Transverse colon (tissue), 4 donors: ENCODE measurements at regions not wholly inside any gene's neighbourhood (a gene's known extent, or its start where the extent isn't known, plus 50 kb on each side); places are given as distances from the start of the nearest gene placed in this dataset.

Experiments
- DNase-seq: peaks from one replicate; pipeline ENCODE4 v3.0.0-alpha.2; 2019
- H3K27ac ChIP-seq, 4 donors: fragments of 200-600 bp; sonication (generic); 2 replicates each; pipeline ENCODE4 v1.5.1; 2016 to 2018; ENCODE audit warnings: inconsistent platforms in 4 of 4
- H3K27me3 ChIP-seq: fragments of 200-600 bp; sonication (generic); 2 replicates; pipeline ENCODE4 v1.5.1; 2017; ENCODE audit warnings: inconsistent platforms
- H3K36me3 ChIP-seq, 4 donors: fragments of 200-600 bp; sonication (generic); 2 replicates each; pipeline ENCODE4 v1.5.1; 2017 to 2019; ENCODE audit warnings: inconsistent platforms in 4 of 4
- H3K4me1 ChIP-seq, 4 donors: fragments of 200-600 bp; sonication (generic); 2 replicates each; pipeline ENCODE4 v1.5.1; 2017 to 2020; ENCODE audit warnings: inconsistent platforms in 4 of 4
- H3K4me3 ChIP-seq, 4 donors: fragments of 200-600 bp; sonication (generic); 1 replicate in 1 of 4; 2 replicates in 3 of 4; pipeline versions ENCODE4 v1.5.1 to v1.6.1; 2017 to 2019; ENCODE audit warnings: inconsistent platforms in 4 of 4
- H3K9me3 ChIP-seq, 2 donors: fragments of 200-600 bp; sonication (generic); 2 replicates each; pipeline ENCODE4 v1.5.1; 2017 to 2019; ENCODE audit warnings: inconsistent platforms in 2 of 2
- EP300 ChIP-seq: sonication (generic); formaldehyde crosslinking; IDR thresholded peaks from one replicate; pipeline ENCODE4 v1.6.1; 2017; ENCODE audit warnings: antibody characterized with exemption, low read depth
- POLR2A ChIP-seq: fragments of 450-650 bp; IDR thresholded peaks from one replicate; pipeline ENCODE4 v1.6.1; 2016; ENCODE audit warnings: antibody characterized with exemption, mild to moderate bottlenecking, moderate library complexity
- POLR2AphosphoS5 ChIP-seq, 3 donors: sonication (generic); formaldehyde crosslinking; IDR thresholded peaks; one replicate each; pipeline ENCODE4 v1.6.1; 2016; ENCODE audit warnings: antibody characterized with exemption in 3 of 3
- WGBS, 2 donors: methylation state at CpG; one replicate each; pipeline ENCODE4 v1.1.5; 2018; ENCODE audit warnings: low coverage in 1 of 2; 5-methylcytosine and 5-hydroxymethylcytosine counted together
- in situ Hi-C, 4 donors: fragments of 200-750 bp; cut with MboI; loops; one replicate each; pipeline versions ENCODE4 v1.15.0 to v1.15.1; 2017; ENCODE audit warnings: low sequenced_read_pairs in 3 of 4, low pct_ligation_motif_present in 1 of 4, low pct_unique_long_range_greater_than_20kb in 1 of 4
- intact Hi-C: fragments of 100-400 bp; cut with DNase I; formaldehyde crosslinking; loops from one replicate; pipeline ENCODE4 v1.15.1; 2023; ENCODE audit warnings: low total_unique reads
- TF ChIP-seq, protein P1 (sequence below), 5 experiments: fragments of 200-600 bp in 3 of 5; fragments of 450-650 bp in 2 of 5; sonication (generic) in 3 of 5; IDR thresholded peaks; 1 replicate in 2 of 5; 2 replicates in 3 of 5; pipeline ENCODE4 v1.5.1; 2016 to 2017; ENCODE audit warnings: antibody characterized with exemption in 5 of 5, inconsistent platforms in 3 of 5, mild to moderate bottlenecking in 2 of 5, moderate library complexity in 1 of 5

DNA sequence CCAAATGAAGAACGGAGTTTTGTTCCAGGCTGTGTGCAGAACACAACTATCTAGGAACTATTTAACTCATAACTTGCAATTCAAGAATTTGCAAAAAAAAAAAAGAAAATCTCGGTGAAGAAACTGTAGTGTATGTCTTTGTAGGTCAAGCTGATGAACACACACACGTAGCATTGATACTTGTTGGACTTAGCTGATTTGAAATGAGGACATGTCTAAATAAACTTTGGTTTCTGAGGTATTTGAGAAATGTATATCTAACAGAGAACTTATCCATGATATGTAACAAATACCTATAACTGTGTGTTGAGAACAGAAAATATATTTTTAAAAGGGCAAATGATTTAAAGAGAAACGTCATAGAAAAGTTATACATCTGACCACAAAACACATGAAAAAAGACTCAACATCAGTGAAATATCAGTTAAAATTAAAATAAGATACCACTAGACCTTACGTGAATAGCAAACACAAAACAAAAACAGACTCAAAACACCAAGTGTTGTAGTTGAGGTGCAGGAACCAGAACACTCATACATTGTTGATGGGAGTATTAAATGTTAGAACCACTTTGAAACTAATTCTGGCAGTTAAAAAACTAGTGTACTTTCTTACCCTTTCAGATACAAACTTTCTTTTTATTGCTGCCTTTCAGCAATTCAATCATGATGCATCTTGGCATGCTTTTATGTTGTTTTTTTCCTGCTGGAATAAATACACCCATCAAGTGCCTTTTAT, 1535.8 kb upstream of the PCDH10 start:
- H3K4me1 ChIP-seq: no peaks in the 10 kb centered on the region
- no peak overlapping the region for H3K4me3 ChIP-seq
- no peaks in the 10 kb centered on the region for H3K27me3 ChIP-seq
- no peaks in the 10 kb centered on the region for H3K9me3 ChIP-seq
- TF ChIP-seq POLR2AphosphoS5 (IDR thresholded peaks at IDR 0.05): no peak
- TF ChIP-seq, protein P1, sequence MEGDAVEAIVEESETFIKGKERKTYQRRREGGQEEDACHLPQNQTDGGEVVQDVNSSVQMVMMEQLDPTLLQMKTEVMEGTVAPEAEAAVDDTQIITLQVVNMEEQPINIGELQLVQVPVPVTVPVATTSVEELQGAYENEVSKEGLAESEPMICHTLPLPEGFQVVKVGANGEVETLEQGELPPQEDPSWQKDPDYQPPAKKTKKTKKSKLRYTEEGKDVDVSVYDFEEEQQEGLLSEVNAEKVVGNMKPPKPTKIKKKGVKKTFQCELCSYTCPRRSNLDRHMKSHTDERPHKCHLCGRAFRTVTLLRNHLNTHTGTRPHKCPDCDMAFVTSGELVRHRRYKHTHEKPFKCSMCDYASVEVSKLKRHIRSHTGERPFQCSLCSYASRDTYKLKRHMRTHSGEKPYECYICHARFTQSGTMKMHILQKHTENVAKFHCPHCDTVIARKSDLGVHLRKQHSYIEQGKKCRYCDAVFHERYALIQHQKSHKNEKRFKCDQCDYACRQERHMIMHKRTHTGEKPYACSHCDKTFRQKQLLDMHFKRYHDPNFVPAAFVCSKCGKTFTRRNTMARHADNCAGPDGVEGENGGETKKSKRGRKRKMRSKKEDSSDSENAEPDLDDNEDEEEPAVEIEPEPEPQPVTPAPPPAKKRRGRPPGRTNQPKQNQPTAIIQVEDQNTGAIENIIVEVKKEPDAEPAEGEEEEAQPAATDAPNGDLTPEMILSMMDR (IDR thresholded peaks at IDR 0.05): no peak
- TF ChIP-seq POLR2A: no peak
- TF ChIP-seq EP300: no peak
- DNase-seq: no peak
- 67 to 77% methylated on average over 5 of the region's 5 CpGs for WGBS, 2 donors
- H3K27ac ChIP-seq: no peak overlapping the region
- in situ Hi-C loops (no loop called here), intact Hi-C loops (no loop called here)
- no peaks in the 10 kb centered on the region for H3K36me3 ChIP-seq

DNA sequence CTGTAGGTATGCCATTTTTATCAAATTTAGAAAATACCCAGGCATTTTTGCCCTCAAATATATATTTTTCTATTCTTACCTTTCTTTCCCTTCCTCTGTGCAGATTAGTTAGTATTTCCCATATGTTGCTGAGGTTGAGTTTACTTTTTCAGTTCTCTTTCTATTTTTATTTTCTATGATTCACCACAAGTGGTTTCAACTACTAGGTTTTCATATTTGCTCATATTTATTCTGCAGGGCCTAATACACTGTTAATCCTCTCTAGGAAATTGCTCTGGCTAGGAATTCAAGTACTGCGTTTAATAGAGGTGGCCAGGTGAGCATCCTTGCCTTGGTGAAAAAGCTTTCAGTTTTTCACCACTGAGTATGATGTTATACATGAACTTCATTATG, 1535.3 kb upstream of the PCDH10 start:
- 75 to 85% methylated on average over 1 of the region's 1 CpG for WGBS, 2 donors

DNA sequence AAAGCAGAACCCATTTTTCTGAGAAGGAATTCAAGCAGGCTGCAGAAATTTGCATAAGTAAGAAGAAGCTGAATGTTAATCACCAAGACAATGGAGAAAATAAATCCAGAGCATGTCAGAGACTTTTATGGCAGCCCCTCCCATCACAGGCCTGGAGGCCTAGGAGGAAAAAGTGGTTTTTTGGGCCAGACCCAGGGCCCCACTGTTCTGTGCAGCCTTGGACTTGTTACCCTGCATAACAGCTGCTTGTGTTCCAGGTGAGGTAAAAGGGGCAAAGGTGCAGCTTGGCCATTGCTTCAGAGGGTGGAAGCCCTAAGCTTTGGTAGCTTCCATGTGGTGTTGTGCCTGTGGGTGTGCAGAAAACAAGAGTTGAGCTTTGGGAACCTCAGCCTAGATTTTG, 1516.2 kb upstream of the PCDH10 start:
- TF ChIP-seq POLR2A (no peak), POLR2AphosphoS5 (IDR thresholded peaks at IDR 0.05) (no peak), EP300 (no peak)
- TF ChIP-seq, protein P1 (IDR thresholded peaks at IDR 0.05): no peak
- in situ Hi-C loops (no loop called here), intact Hi-C loops (no loop called here)

More for the DNA sequence above, 1535.3 kb upstream of the PCDH10 start:
- Histone ChIP-seq H3K27me3 (no peaks in the 10 kb centered on the region), H3K36me3 (no peaks in the 10 kb centered on the region), H3K9me3 (no peaks in the 10 kb centered on the region), H3K4me3 (no peak overlapping the region), H3K4me1 (no peaks in the 10 kb centered on the region), H3K27ac (no peak overlapping the region)
- TF ChIP-seq, protein P1 (IDR thresholded peaks at IDR 0.05): no peak
- TF ChIP-seq EP300 (no peak), POLR2AphosphoS5 (IDR thresholded peaks at IDR 0.05) (no peak), POLR2A (no peak)
- in situ Hi-C loops (no loop called here), intact Hi-C loops (no loop called here)
- DNase-seq: no peak

GRCh38 chr4:131635191-131635590, 1513.9 kb upstream of the PCDH10 start:
- Histone ChIP-seq H3K36me3 (no peaks in the 10 kb centered on the region), H3K27me3 (no peaks in the 10 kb centered on the region), H3K27ac (no peak overlapping the region), H3K4me3 (no peak overlapping the region), H3K9me3 (no peaks in the 10 kb centered on the region), H3K4me1 (no peaks in the 10 kb centered on the region)
- TF ChIP-seq POLR2AphosphoS5 (IDR thresholded peaks at IDR 0.05) (no peak), EP300 (no peak), POLR2A (no peak)
- TF ChIP-seq, protein P1 (IDR thresholded peaks at IDR 0.05): no peak
- DNase-seq: no peak
- in situ Hi-C loops (no loop called here), intact Hi-C loops (no loop called here)

More for the DNA sequence above, 1516.2 kb upstream of the PCDH10 start:
- Histone ChIP-seq H3K4me3 (no peak overlapping the region), H3K4me1 (no peaks in the 10 kb centered on the region), H3K27ac (no peak overlapping the region), H3K9me3 (no peaks in the 10 kb centered on the region), H3K36me3 (no peaks in the 10 kb centered on the region), H3K27me3 (no peaks in the 10 kb centered on the region)
- DNase-seq: no peak
